ENCODE measurements at regions not wholly inside any gene's neighbourhood (a gene's known extent, or its start where the extent isn't known, plus 50 kb on each side); places are given as distances from the start of the nearest gene placed in this dataset.

DNA sequence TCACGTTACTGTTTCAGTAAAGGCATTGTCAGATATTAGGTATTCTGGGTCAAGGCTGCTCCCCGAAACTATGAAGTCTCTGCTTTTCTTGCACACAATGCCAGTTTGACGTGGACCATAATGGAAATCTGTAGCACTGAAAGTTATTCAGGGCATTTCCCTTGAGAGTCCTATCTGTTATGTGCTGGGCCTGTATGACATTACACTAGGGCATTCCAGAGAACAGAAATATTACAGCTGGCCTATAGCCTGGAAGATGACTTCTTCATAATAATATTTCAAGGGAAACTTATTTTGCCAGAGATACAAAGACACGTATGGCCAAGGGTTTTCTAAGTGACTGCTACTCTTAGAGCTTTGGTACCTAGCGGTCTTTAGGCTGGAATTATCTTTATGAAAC is 613.6 kb upstream of the CBLB start:
- Histone ChIP-seq H3K27me3 (ENCODE audit: insufficient read depth) (no peaks in the 10 kb centered on the region), H3F3A (replicated peaks; ENCODE audit: low read depth) (no peaks in the 10 kb centered on the region), H3K4me2 (no peak overlapping the region), H3K4me3 (no peak overlapping the region), H3K4me1 (ENCODE audit: insufficient read depth) (peaks cover 29% of the 10 kb centered on the region), H3K79me2 (replicated peaks; ENCODE audit: insufficient read depth) (no peaks in the 10 kb centered on the region), H2AFZ (no peak overlapping the region), H3K9me2 (ENCODE audit: insufficient read depth) (0 out of 2 replicates have a peak, but pooled peaks cover 2% of the 10 kb centered on the region), H3K27ac (ENCODE audit: low read depth) (no peak overlapping the region), H4K20me1 (replicated peaks; ENCODE audit: insufficient read depth) (no peaks in the 10 kb centered on the region), H3K36me3 (ENCODE audit: insufficient read depth) (no peaks in the 10 kb centered on the region)
- peaks cover 25% of the 10 kb centered on the region for H3K4me1 Mint-ChIP-seq
- ATAC-seq (no peak), DNase-seq (ENCODE audit: low spot score) (no peak)
- TF ChIP-seq, protein P1, sequence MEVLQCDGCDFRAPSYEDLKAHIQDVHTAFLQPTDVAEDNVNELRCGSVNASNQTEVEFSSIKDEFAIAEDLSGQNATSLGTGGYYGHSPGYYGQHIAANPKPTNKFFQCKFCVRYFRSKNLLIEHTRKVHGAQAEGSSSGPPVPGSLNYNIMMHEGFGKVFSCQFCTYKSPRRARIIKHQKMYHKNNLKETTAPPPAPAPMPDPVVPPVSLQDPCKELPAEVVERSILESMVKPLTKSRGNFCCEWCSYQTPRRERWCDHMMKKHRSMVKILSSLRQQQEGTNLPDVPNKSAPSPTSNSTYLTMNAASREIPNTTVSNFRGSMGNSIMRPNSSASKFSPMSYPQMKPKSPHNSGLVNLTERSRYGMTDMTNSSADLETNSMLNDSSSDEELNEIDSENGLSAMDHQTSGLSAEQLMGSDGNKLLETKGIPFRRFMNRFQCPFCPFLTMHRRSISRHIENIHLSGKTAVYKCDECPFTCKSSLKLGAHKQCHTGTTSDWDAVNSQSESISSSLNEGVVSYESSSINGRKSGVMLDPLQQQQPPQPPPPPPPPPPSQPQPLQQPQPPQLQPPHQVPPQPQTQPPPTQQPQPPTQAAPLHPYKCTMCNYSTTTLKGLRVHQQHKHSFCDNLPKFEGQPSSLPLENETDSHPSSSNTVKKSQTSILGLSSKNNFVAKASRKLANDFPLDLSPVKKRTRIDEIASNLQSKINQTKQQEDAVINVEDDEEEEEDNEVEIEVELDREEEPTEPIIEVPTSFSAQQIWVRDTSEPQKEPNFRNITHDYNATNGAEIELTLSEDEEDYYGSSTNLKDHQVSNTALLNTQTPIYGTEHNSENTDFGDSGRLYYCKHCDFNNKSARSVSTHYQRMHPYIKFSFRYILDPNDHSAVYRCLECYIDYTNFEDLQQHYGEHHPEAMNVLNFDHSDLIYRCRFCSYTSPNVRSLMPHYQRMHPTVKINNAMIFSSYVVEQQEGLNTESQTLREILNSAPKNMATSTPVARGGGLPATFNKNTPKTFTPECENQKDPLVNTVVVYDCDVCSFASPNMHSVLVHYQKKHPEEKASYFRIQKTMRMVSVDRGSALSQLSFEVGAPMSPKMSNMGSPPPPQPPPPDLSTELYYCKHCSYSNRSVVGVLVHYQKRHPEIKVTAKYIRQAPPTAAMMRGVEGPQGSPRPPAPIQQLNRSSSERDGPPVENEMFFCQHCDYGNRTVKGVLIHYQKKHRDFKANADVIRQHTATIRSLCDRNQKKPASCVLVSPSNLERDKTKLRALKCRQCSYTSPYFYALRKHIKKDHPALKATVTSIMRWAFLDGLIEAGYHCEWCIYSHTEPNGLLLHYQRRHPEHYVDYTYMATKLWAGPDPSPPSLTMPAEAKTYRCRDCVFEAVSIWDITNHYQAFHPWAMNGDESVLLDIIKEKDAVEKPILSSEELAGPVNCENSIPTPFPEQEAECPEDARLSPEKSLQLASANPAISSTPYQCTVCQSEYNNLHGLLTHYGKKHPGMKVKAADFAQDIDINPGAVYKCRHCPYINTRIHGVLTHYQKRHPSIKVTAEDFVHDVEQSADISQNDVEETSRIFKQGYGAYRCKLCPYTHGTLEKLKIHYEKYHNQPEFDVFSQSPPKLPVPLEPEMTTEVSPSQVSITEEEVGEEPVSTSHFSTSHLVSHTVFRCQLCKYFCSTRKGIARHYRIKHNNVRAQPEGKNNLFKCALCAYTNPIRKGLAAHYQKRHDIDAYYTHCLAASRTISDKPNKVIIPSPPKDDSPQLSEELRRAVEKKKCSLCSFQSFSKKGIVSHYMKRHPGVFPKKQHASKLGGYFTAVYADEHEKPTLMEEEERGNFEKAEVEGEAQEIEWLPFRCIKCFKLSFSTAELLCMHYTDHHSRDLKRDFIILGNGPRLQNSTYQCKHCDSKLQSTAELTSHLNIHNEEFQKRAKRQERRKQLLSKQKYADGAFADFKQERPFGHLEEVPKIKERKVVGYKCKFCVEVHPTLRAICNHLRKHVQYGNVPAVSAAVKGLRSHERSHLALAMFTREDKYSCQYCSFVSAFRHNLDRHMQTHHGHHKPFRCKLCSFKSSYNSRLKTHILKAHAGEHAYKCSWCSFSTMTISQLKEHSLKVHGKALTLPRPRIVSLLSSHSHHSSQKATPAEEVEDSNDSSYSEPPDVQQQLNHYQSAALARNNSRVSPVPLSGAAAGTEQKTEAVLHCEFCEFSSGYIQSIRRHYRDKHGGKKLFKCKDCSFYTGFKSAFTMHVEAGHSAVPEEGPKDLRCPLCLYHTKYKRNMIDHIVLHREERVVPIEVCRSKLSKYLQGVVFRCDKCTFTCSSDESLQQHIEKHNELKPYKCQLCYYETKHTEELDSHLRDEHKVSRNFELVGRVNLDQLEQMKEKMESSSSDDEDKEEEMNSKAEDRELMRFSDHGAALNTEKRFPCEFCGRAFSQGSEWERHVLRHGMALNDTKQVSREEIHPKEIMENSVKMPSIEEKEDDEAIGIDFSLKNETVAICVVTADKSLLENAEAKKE (CRISPR knock-in tag; IDR thresholded peaks at IDR 0.05) = no peak
- TF ChIP-seq, protein P2, sequence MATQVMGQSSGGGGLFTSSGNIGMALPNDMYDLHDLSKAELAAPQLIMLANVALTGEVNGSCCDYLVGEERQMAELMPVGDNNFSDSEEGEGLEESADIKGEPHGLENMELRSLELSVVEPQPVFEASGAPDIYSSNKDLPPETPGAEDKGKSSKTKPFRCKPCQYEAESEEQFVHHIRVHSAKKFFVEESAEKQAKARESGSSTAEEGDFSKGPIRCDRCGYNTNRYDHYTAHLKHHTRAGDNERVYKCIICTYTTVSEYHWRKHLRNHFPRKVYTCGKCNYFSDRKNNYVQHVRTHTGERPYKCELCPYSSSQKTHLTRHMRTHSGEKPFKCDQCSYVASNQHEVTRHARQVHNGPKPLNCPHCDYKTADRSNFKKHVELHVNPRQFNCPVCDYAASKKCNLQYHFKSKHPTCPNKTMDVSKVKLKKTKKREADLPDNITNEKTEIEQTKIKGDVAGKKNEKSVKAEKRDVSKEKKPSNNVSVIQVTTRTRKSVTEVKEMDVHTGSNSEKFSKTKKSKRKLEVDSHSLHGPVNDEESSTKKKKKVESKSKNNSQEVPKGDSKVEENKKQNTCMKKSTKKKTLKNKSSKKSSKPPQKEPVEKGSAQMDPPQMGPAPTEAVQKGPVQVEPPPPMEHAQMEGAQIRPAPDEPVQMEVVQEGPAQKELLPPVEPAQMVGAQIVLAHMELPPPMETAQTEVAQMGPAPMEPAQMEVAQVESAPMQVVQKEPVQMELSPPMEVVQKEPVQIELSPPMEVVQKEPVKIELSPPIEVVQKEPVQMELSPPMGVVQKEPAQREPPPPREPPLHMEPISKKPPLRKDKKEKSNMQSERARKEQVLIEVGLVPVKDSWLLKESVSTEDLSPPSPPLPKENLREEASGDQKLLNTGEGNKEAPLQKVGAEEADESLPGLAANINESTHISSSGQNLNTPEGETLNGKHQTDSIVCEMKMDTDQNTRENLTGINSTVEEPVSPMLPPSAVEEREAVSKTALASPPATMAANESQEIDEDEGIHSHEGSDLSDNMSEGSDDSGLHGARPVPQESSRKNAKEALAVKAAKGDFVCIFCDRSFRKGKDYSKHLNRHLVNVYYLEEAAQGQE (IDR thresholded peaks at IDR 0.05; ENCODE audit: unreplicated experiment) = no peak
- no peak for TF ChIP-seq EZH2phosphoT487 (IDR thresholded peaks at IDR 0.05; ENCODE audit: unreplicated experiment)
- no peak for TF ChIP-seq ZNF114 (CRISPR knock-in tag; IDR thresholded peaks at IDR 0.05)
- no peak for TF ChIP-seq EZH2 (IDR thresholded peaks at IDR 0.05; ENCODE audit: low read depth, unreplicated experiment)
- TF ChIP-seq STAT1 (IDR thresholded peaks at IDR 0.05; ENCODE audit: unreplicated experiment) = no peak
- TF ChIP-seq CREB1 (CRISPR knock-in tag; IDR thresholded peaks at IDR 0.05; ENCODE audit: low read depth) = no peak
- TF ChIP-seq NANOG (IDR thresholded peaks at IDR 0.05; ENCODE audit: borderline replicate concordance) = no peak
- TF ChIP-seq ZNF331 (CRISPR knock-in tag; IDR thresholded peaks at IDR 0.05; ENCODE audit: low read depth) = no peak
- TF ChIP-seq POLR2AphosphoS5 (IDR thresholded peaks at IDR 0.05; ENCODE audit: low read depth) = no peak
- TF ChIP-seq, protein P3, sequence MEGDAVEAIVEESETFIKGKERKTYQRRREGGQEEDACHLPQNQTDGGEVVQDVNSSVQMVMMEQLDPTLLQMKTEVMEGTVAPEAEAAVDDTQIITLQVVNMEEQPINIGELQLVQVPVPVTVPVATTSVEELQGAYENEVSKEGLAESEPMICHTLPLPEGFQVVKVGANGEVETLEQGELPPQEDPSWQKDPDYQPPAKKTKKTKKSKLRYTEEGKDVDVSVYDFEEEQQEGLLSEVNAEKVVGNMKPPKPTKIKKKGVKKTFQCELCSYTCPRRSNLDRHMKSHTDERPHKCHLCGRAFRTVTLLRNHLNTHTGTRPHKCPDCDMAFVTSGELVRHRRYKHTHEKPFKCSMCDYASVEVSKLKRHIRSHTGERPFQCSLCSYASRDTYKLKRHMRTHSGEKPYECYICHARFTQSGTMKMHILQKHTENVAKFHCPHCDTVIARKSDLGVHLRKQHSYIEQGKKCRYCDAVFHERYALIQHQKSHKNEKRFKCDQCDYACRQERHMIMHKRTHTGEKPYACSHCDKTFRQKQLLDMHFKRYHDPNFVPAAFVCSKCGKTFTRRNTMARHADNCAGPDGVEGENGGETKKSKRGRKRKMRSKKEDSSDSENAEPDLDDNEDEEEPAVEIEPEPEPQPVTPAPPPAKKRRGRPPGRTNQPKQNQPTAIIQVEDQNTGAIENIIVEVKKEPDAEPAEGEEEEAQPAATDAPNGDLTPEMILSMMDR (conservative IDR thresholded peaks at IDR 0.05; ENCODE audit: low read depth in 2 of 2) = no peak
- TF ChIP-seq JUNB (IDR thresholded peaks at IDR 0.05; ENCODE audit: unreplicated experiment) = no peak
- TF ChIP-seq, protein P4, sequence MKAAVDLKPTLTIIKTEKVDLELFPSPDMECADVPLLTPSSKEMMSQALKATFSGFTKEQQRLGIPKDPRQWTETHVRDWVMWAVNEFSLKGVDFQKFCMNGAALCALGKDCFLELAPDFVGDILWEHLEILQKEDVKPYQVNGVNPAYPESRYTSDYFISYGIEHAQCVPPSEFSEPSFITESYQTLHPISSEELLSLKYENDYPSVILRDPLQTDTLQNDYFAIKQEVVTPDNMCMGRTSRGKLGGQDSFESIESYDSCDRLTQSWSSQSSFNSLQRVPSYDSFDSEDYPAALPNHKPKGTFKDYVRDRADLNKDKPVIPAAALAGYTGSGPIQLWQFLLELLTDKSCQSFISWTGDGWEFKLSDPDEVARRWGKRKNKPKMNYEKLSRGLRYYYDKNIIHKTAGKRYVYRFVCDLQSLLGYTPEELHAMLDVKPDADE (IDR thresholded peaks at IDR 0.05) = no peak
- H3K27me3 Mint-ChIP-seq (ENCODE audit: insufficient read depth, low read depth, poor library complexity) = peaks cover 3% of the 10 kb centered on the region
- no peak overlapping the region for H3K27ac Mint-ChIP-seq
- peaks cover 12% of the 10 kb centered on the region for H3K9me3 Mint-ChIP-seq
- H3K36me3 Mint-ChIP-seq (ENCODE audit: low read depth) = peaks cover 27% of the 10 kb centered on the region
- no peak overlapping the region for H3K4me3 Mint-ChIP-seq

Measured in GM23338 (cell line).